OCI-LY3 (cell line): ENCODE measurements at regions not wholly inside any gene's neighbourhood (a gene's known extent, or its start where the extent isn't known, plus 50 kb on each side); places are given as distances from the start of the nearest gene placed in this dataset.

Experiments
- CTCF ChIP-seq: fragments of 200-600, 300-600 bp; sonication (generic); IDR thresholded peaks from 2 replicates; pipeline ENCODE4 v1.5.1; 2014; ENCODE audit warnings: antibody characterized with exemption, low read length, low read depth
- EZH2phosphoT487 ChIP-seq: fragments of 200-600 bp; shearing (Covaris generic); IDR thresholded peaks from 2 replicates; pipeline ENCODE4 v1.6.1; 2018; ENCODE audit warnings: antibody characterized with exemption, mixed run types, low read depth

GRCh38 chr4:138897811-138898226 is 117.8 kb upstream of the NOCT start:
- TF ChIP-seq CTCF (no peak), EZH2phosphoT487 (no peak)
